Heart right ventricle (tissue), 16 donors: ENCODE measurements at regions not wholly inside any gene's neighbourhood (a gene's known extent, or its start where the extent isn't known, plus 50 kb on each side); places are given as distances from the start of the nearest gene placed in this dataset.

Source experiments
- ATAC-seq, 8 donors: fragments of 200-7000 bp; cut with Tn5 transposase; one replicate each; pipeline ENCODE4 v1.9.1; 2020; ENCODE audit warnings: mild to moderate bottlenecking in 8 of 8, moderate library complexity in 8 of 8, moderate number of reproducible peaks in 1 of 8
- DNase-seq, 2 donors: peaks; one replicate each; pipeline ENCODE4 v3.0.0-alpha.2; 2020
- H3K27ac ChIP-seq, 10 donors: fragments of 200-600 bp; sonication (generic) in 2 of 10; one replicate each; pipeline versions ENCODE4 v1.5.0 to v1.8.0; 2020 to 2022; ENCODE audit warnings: mild to moderate bottlenecking in 3 of 10
- H3K27me3 ChIP-seq, 7 donors: fragments of 200-600 bp; one replicate each; pipeline ENCODE4 v1.8.0; 2021 to 2022; ENCODE audit warnings: mild to moderate bottlenecking in 2 of 7
- H3K36me3 ChIP-seq, 9 donors: fragments of 200-600 bp; sonication (generic) in 1 of 9; one replicate each; pipeline versions ENCODE4 v1.5.0 to v1.8.0; 2020 to 2022; ENCODE audit warnings: mild to moderate bottlenecking in 2 of 9
- H3K4me1 ChIP-seq, 9 donors: fragments of 200-600 bp; sonication (generic) in 1 of 9; one replicate each; pipeline versions ENCODE4 v1.5.0 to v1.8.0; 2020 to 2022; ENCODE audit warnings: mild to moderate bottlenecking in 4 of 9
- H3K4me3 ChIP-seq, 10 donors: fragments of 200-600 bp; sonication (generic) in 2 of 10; one replicate each; pipeline versions ENCODE4 v1.5.0 to v1.8.0; 2020 to 2022; ENCODE audit warnings: mild to moderate bottlenecking in 7 of 10, moderate library complexity in 2 of 10
- H3K9me3 ChIP-seq, 11 donors: fragments of 200-600 bp in 10 of 11; sonication (generic) in 2 of 11; one replicate each; pipeline versions ENCODE4 v1.5.0 to v1.8.0; 2013 to 2022; ENCODE audit warnings: mild to moderate bottlenecking in 2 of 11, control low read depth in 1 of 11, moderate library complexity in 1 of 11
- WGBS, 2 donors: extraction: QIAGEN DNeasy Blood & Tissue Kit; methylation state at CpG; one replicate each; pipeline ENCODE4 v1.1.7; 2013; ENCODE audit warnings: inconsistent platforms in 1 of 2; 5-methylcytosine and 5-hydroxymethylcytosine counted together
- intact Hi-C, 10 donors: fragments of 100-400 bp; cut with DNase I; formaldehyde crosslinking; loops; one replicate each; pipeline versions ENCODE4 v1.11.1 to v1.14.2; 2022
- TF ChIP-seq, protein P1 (sequence below), 9 donors: fragments of 200-600 bp; sonication (generic) in 2 of 9; IDR thresholded peaks; one replicate each; pipeline versions ENCODE4 v1.5.0 to v1.8.0; 2021 to 2022; ENCODE audit warnings: antibody characterized with exemption in 9 of 9, mild to moderate bottlenecking in 5 of 9, moderate library complexity in 1 of 9
- donor health status: Arrhythmogenic right ventricular cardiomyopathy.
- donor health status: ischemic (EF 13 %, LVEDD 7.1; RV severe dilation, severe dysfunction).
- donor health status: healthy with polysubstance abuse.
- donor health status: DM: no; HTN: yes; CAD: no.
- donor health status: DM: no; HTN: no; CAD: no.
- donor health status: ischemic (EF 25% LVEDD 6.9; RV normal size, moderate dysfunction).
- donor health status: ischemic (EF 25% LVEDD 5.7; RV mildly dilated, moderate dysfunction).
- donor health status: healthy.
- donor health status: DM: yes; HTN: yes; CAD: no.
- donor health status: Ischemic cardiomyopathy.
- donor health status: ischemic (EF 35%, LVEDD 5.7; RV mildly dilated, moderate dysfunction).
- donor health status: nonischemic (EF 11% LVEDD 7.7; RV severe dilation, severe dysfunction).
- donor health status: DM: yes; HTN: yes; CAD: no.
- donor health status: PGD.
- donor health status: ischemic (EF 29% LVEDD 5.4; RV normal size, mild dysfunction).
- donor health status: nonischemic (EF 23%, LVEDD 6.1; RV moderate dilation, normal function).

DNA sequence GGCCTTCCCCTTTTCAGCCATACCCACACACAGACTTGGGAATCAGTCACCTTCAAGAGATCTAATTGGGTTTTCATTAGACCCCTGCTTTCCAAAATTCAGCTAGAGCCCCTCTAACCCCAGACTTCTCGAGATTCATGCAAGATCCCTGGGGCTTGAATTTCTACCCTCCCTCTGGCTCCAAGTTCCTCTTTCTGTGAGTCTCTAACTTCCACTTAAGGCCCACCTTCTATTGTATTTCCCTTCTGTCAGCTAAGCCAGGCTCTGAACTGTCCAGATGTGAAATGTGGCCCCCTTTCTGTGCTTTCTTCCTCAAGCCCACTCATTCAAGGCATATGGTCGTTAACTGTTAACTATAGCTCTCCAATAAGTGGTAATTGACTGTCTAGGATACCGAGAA is 132.2 kb downstream of the ZNF365 start:
- TF ChIP-seq, protein P1, sequence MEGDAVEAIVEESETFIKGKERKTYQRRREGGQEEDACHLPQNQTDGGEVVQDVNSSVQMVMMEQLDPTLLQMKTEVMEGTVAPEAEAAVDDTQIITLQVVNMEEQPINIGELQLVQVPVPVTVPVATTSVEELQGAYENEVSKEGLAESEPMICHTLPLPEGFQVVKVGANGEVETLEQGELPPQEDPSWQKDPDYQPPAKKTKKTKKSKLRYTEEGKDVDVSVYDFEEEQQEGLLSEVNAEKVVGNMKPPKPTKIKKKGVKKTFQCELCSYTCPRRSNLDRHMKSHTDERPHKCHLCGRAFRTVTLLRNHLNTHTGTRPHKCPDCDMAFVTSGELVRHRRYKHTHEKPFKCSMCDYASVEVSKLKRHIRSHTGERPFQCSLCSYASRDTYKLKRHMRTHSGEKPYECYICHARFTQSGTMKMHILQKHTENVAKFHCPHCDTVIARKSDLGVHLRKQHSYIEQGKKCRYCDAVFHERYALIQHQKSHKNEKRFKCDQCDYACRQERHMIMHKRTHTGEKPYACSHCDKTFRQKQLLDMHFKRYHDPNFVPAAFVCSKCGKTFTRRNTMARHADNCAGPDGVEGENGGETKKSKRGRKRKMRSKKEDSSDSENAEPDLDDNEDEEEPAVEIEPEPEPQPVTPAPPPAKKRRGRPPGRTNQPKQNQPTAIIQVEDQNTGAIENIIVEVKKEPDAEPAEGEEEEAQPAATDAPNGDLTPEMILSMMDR (IDR thresholded peaks at IDR 0.05), result no peak
- 64 to 81% methylated on average over 3 of the region's 3 CpGs for WGBS, 2 donors
- DNase-seq (no peak), ATAC-seq (no peak)
- Histone ChIP-seq H3K9me3 (no peaks in the 10 kb centered on the region), H3K27me3 (peaks cover 0 to 10% (median 0%) of the 10 kb centered on the region in 7 donors), H3K4me3 (no peak overlapping the region), H3K36me3 (no peaks in the 10 kb centered on the region), H3K27ac (no peak overlapping the region), H3K4me1 (peaks cover 0 to 10% (median 0%) of the 10 kb centered on the region in 9 donors)
- intact Hi-C loops, result no loop called here

DNA sequence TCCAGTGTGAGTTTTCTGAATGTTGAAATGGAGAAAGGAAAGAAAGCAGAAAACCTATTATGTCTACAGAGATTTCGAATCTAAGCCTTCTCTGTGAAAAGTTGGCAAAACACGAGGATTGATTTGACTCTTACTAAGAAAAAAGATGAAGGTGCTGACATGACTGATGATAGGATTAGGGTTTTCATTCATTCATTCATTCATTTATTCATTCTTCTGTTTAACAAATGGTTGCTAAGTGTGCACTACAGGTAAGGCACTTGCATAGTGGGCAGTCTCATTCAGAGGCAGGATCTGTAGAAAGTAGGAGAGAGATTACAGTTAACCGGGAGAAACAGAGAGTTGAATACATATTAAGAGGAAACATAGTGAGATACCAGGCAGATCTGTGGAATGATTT is 137.1 kb downstream of the ZNF365 start:
- Histone ChIP-seq H3K4me3 (no peak overlapping the region), H3K9me3 (peaks cover 0 to 1% (median 0%) of the 10 kb centered on the region in 11 donors), H3K27ac (no peak overlapping the region), H3K4me1 (no peaks in the 10 kb centered on the region), H3K36me3 (no peaks in the 10 kb centered on the region), H3K27me3 (peaks cover 0 to 6% (median 0%) of the 10 kb centered on the region in 7 donors)
- intact Hi-C loops, result no loop called here
- TF ChIP-seq, protein P1 (IDR thresholded peaks at IDR 0.05), result no peak
- no peak for ATAC-seq
- WGBS, 2 donors, result 89 to 92% methylated on average over 3 of the region's 3 CpGs
- DNase-seq, result no peak

DNA sequence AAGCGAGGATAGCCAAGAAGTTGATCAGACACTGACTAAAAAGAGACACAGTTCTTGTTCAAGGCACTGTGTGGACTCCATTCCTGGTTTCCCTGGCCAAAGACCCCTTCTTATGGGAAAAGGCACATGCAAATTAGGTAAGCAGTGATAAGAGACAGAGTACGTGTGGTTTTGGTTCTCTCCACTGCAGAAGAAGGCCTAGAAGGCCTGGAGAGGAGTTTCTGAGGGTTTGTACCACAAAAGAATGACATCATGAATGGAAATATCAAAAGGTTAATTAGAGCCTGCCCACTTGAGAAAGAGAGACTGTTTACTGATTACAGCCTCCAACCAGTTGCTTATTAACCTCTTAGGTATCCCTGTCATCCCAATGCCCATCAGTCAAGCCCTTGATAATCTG is 137.5 kb downstream of the ZNF365 start:
- H3K36me3 ChIP-seq, result no peaks in the 10 kb centered on the region
- whole genome bisulfite sequencing, 2 donors, result 63 to 65% methylated on average over 2 of the region's 2 CpGs
- intact Hi-C loops, result no loop called here
- ATAC-seq, result no peak
- no peak for DNase-seq
- H3K27me3 ChIP-seq, result peaks cover 0 to 6% (median 0%) of the 10 kb centered on the region in 7 donors
- peaks cover 0 to 1% (median 0%) of the 10 kb centered on the region in 11 donors for H3K9me3 ChIP-seq
- H3K4me3 ChIP-seq, result no peak overlapping the region
- no peaks in the 10 kb centered on the region for H3K4me1 ChIP-seq
- TF ChIP-seq, protein P1 (IDR thresholded peaks at IDR 0.05), result no peak
- H3K27ac ChIP-seq, result no peak overlapping the region

DNA sequence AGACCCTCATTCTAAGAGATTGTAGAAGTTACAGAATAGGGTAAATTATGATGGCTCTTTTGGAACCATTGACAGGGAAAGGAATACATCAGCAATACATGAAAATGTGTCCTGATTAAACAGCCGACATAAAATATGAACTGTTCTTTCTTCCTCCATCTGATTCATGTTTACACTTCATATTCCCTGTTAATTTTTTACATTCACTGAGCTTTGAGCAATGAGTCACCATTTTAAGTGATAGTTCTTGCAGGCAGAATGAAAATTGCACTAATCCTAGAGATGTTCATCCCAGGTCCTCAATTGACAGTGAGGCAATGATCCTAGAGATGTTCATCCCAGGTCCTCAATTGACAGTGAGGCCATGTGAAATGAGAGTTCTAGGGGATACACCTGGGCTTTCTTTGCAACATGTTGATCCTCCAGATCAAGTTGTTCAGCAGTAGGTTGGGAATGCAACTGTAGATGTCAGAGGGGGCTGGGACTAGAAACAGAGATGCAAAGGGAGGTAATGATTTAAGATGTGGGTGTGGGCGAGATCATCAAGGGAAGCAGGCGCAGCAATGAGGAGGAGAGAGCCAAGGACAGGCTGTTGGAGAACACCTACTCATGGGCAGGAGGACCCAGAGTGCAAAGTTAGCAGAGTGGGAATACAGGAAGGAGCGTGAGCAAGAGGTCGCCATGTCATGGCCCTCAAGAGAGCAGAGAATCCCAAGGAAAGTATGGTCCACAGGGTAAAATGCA is 138.7 kb downstream of the ZNF365 start:
- intact Hi-C loops, result no loop called here
- H3K36me3 ChIP-seq, result no peaks in the 10 kb centered on the region
- TF ChIP-seq, protein P1 (IDR thresholded peaks at IDR 0.05), result no peak
- H3K27me3 ChIP-seq, result peaks cover 0 to 6% (median 0%) of the 10 kb centered on the region in 7 donors
- H3K27ac ChIP-seq, result no peak overlapping the region
- H3K4me1 ChIP-seq, result no peaks in the 10 kb centered on the region
- ATAC-seq, result no peak
- H3K4me3 ChIP-seq, result no peak overlapping the region
- WGBS, 2 donors, result 77 to 78% methylated on average over 5 of the region's 5 CpGs
- H3K9me3 ChIP-seq, result peaks cover 0 to 1% (median 0%) of the 10 kb centered on the region in 11 donors
- DNase-seq, result no peak
